ENCODE measurements at regions not wholly inside any gene's neighbourhood (a gene's known extent, or its start where the extent isn't known, plus 50 kb on each side); places are given as distances from the start of the nearest gene placed in this dataset.

- TF ChIP-seq CTCF (IDR thresholded peaks at IDR 0.05) (no peak), POLR2A (IDR thresholded peaks at IDR 0.05) (no peak)
Observed at GRCh38 chr2:128496700-128497099, 178.0 kb upstream of the HS6ST1 start.

All from right lobe of liver (tissue), 4 donors.